Umbilical cord (tissue), 1 donor: ENCODE measurements at regions not wholly inside any gene's neighbourhood (a gene's known extent, or its start where the extent isn't known, plus 50 kb on each side); places are given as distances from the start of the nearest gene placed in this dataset.
A peak's percentile ranks its signal among the peaks of the same experiment; 100 is the strongest.

Experiments used
- DNase-seq: peaks from one replicate; pipeline ENCODE4 v3.0.0-alpha.2; 2015; ENCODE audit warnings: low spot score

DNA sequence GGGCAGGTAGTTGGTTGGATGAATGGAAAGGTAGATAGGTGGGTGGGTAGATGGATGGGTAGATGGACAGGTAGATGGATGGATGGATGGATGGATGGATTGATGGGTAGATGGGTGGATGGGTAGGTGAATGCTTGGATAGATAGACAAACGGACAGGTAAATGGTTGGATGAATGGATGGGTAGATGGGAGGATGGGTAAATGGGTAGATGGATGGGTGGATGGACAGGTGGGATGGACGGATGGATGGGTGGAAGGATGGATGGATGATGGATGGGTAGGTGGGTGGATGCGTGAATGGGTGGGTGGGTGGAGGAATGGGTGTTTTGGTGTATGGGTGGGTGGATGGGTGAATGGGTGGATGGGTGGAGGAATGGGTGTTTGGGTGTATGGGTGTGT is 50.1 kb upstream of the ASAP2 start:
- DNase-seq: no peak

DNA sequence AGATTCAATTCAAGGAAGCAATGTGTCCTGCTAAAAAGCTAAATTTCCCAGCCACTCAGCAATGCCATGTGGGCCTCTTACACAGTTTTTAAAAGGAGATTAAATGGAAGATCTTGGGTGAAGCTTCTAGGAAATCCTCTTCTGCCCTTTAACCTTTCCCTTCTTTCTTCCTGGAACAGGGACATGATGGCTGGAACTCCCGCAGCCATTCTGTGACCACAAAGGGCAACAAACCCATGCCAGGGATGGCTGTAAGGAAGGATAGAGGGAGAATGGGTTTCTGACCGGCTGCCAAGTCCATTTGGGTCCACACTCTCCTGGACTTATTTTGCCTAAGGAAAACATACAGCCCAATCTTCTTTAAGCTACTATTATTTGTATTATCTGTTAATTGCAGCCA is 52.6 kb upstream of the ASAP2 start:
- no peak for DNase-seq

DNA sequence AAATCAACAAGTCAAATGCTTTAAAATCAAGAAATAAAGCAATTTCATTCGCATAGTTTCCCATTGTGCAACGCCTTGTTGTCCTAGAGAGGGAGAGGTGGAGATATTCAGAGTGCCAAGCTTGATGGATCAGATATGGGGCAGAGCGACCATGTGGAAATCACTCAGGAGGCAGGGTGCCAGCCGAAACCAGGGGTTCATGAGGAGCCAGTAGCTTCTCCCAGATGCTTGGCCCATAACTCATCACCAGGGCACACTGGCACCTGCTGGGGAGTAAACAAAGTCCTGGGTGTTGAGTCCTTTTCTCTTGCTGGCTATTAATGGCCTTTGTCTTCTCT is 53.0 kb upstream of the ASAP2 start:
- DNase-seq: no peak

DNA sequence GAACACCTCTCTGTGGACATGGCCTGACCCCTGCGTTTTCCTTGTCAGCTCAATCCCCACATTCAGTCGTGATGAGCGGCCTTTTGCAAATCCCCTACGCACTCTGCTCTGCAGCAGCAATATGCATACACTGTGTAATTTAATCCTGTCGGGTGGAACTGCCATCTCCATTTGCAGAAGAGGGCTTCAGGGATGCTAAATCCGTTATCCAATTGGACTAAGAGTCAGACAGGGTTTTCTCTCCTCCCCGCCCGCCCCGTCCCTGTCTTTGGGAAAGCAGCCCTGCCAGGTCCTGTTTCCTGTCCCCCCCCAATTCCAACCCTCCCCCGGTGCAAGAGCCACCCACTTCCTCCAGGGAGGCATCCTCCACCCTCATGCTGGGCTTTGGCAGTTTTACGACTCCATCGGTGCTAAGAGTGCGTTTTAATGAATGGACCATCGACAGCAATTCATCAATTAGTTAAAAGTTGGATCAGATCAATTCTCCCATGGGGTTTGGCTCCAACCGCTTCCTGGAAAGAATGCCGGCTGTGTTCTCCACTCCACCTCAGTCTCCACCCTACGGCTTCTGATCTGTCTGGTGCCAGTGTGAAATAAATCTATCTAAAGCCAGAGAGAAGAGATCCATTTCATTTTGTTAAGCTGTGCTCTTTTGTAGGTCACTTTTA is 53.5 kb upstream of the ASAP2 start:
- peak; percentile 69 for DNase-seq

GRCh38 chr2:9150906-9151305 is 55.7 kb upstream of the ASAP2 start:
- no peak for DNase-seq

GRCh38 chr2:9150568-9150900 is 56.1 kb upstream of the ASAP2 start:
- DNase-seq: no peak

- no peak for DNase-seq
These were observed 56.7 kb upstream of the ASAP2 start for GRCh38 chr2:9149726-9150567.

DNA sequence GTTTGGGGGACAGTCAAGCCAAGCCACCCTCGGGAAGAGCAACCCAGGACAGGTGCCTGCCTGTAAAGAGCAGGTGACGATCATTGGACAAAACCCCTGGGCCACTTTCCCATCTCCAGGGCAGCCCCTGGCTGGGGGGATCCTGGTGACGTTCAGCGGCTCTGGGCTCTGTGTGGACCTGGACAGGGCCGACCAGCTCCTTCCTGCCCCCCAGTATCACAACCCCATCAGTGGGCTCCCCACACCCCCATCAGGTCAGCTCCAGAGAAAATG is 57.3 kb upstream of the ASAP2 start:
- no peak for DNase-seq

- no peak for DNase-seq
These were observed 60.0 kb upstream of the ASAP2 start for GRCh38 chr2:9146646-9147045.

DNA sequence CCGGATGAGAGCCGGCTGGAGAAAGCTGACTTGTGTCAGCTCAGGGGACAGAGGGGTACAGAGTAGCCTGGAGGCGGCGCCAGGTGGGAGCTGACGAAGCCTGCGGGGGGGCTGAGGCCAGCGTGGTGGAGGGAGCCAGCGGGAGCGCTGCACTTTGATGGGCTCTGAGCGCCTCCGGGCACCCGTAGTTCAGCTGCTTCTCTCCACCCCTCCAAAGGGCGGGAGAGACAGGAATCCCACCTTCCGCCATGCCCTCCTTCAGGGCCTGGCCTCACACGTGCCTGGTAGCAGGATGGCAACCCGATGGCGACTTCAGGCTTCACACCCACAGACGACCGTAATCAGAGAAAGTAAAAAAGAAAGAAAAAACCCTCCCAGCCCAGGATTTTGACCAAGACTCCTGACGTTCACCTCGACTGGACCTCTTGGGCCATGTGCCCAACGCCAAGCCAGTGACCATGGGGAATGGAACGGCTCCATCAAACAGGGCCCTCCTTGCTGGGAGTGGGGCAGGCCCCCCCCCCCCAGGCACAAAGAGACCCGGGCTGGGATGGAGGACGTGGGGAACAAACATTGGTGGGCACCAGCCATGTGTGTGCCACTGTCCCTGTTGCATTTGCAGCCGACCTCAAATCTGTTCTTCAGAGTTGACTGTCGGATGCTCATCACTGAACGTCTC is 60.7 kb upstream of the ASAP2 start:
- DNase-seq: no peak

- DNase-seq: no peak
These were observed 61.4 kb upstream of the ASAP2 start for GRCh38 chr2:9145109-9145751.

DNA sequence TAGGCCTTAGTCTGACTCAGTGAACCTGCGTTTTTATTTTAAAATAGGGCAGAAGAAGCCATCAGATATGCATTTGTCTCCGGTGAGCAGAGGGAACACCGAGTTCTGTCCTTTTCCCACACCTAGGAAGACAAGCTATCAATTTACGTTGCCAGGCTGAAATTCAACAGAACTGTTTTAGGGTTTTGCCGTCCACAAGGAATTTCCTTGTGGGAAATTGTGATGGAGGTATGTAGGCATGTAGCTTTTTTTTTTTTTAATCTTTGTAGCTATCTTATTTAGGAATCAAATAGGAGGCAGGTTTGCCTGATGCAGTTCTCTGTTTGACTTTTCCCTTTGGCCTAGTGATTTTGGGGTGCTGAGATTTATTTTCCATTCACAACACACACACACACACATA is 62.0 kb upstream of the ASAP2 start:
- no peak for DNase-seq

DNA sequence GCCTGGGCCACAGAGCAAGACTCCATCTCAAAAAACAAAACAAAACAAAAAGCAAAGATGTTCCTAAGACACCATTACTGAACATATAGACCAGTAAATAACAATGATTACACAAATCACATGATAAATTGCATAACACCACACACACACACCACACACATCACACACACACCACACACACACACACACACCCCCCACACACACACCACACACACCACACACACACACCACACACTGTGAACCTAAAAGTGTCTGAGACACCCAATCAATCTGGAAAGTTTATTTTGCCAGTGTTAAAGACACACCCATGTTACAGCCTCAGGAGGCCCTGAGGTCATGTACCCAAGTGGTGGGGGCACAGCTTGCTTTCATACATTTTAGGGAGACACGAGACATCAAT is 62.6 kb upstream of the ASAP2 start:
- no peak for DNase-seq

GRCh38 chr2:9143264-9143815 is 63.3 kb upstream of the ASAP2 start:
- DNase-seq: no peak

DNA sequence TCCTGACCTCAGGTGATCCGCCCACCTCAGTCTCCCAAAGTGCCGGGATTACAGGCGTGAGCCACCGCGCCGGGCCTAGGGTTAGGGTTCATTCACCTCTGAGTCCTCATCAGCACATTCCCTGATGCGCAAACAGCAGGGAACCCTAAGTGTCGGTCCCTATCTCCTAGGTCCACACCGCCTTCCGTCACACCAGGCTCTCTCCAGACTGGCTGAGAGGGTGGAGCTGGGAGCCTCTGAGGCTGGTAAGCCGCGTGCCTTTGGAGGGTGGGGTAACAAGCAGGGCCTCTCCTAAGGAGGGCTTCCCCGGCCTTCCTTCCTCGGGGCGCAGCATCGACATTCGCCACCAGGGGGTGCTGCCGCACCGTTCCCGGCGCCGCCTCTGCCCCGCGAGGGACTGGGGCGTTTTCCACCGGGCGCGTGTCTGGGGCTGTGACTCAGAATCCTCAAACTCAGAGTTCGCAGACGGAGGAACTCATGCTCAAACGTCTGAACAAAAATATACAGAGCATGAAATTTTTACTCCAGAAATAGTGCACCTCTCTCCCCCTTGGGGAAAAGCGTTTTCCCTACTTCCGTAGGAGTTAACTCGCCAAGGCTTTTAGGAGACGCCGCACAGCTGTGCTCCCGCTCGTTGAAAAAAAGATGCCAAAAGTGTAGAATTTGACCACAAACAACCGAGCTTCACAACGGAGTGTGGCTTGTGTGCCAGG is 63.9 kb upstream of the ASAP2 start:
- peak; percentile 94 for DNase-seq

DNA sequence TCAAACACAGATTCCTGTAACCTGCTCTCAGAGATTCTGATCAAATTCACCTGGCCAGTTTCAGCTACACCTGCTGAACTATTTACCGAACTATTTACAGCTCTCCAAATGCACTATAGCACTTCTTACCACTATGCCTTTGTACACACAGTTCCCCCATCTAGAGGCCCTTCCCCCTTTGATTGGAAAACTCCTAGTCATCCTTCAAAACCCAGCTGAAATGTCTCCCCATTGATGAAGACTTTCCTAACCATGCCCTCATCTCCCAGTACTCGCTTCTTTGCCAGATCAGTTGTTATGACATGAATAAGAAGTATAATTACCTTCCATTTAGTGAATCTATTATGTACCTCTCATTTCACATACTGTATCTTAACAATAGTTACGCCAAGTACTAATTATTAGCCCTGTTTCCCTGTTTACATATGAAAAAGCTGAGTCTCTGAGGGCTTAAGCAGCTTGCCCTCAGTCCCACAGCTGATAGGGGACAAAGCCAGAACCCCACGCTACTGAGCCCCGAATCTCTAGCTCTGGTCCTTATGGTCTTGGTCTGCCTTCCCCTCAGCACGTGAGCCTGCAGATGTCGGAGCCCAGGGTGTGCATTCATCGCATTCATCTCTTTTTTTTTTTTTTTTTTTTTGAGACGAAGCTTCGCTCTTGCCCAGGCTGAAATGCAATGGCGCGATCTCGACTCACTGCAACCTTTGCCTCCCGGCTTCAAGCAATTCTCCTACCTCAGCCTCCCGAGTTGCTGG is 64.7 kb upstream of the ASAP2 start:
- no peak for DNase-seq

- peak; percentile 50 for DNase-seq
These were observed 65.4 kb upstream of the ASAP2 start for GRCh38 chr2:9141091-9141667.

DNA sequence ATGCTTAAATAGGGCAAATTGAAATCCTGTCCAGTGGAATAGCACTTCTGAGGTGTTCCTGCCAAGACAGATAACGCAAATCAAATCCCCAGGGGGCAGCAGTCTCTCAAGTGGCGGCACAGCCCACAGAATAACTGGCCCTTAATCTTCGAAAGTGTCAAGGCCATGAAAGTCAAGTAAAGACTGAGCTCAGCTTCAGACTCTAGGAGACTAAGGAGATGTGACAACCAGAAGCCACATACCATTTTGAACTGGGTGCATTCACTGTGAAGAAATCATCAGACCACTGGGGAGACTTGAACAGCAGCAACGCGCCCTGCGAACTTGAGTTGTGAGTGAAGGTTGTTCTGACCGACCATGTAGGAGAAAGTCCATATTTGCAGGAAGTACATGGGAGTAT is 66.0 kb upstream of the ASAP2 start:
- DNase-seq: no peak

- DNase-seq: peak; percentile 66
These were observed 66.8 kb upstream of the ASAP2 start for GRCh38 chr2:9139491-9140443.
